ENCODE measurements at regions not wholly inside any gene's neighbourhood (a gene's known extent, or its start where the extent isn't known, plus 50 kb on each side); places are given as distances from the start of the nearest gene placed in this dataset.

DNA sequence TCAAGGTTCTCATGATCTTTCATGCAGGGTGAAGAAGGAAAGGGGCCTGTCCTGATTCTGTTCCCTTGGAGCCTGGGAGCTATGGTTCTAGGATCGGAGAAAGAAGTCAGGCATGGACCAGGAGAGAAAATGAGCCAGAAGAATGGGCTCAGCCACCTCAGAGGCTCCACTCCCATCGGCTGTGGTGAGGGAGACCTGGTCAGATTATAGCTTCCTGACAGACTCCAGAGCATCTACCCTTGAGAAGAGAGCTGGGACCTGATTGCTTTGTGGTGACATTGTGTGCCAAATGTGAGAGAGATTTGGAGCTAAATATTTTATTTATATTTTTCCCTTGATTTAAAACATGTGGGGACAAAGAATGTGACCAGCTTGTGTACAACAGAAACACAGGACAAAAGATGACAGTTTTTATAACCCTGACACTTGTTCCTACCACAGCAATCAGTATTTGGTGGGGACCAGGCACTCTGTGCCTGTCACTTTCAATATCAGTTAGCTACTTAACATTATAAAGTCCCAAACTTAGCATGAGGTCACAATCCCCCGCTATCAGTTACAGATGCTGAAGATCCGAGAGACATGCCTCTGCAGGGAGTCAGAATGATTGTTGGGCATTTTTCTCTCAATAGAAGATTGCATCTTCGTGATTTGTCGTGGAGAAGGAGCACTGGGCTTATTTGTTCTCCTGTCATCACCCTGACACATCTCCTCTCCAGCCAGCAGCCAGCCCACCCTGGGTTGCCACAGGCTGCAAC lies 228.3 kb upstream of the ADAMTS16 start:
- TF ChIP-seq, protein P1, sequence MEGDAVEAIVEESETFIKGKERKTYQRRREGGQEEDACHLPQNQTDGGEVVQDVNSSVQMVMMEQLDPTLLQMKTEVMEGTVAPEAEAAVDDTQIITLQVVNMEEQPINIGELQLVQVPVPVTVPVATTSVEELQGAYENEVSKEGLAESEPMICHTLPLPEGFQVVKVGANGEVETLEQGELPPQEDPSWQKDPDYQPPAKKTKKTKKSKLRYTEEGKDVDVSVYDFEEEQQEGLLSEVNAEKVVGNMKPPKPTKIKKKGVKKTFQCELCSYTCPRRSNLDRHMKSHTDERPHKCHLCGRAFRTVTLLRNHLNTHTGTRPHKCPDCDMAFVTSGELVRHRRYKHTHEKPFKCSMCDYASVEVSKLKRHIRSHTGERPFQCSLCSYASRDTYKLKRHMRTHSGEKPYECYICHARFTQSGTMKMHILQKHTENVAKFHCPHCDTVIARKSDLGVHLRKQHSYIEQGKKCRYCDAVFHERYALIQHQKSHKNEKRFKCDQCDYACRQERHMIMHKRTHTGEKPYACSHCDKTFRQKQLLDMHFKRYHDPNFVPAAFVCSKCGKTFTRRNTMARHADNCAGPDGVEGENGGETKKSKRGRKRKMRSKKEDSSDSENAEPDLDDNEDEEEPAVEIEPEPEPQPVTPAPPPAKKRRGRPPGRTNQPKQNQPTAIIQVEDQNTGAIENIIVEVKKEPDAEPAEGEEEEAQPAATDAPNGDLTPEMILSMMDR (IDR thresholded peaks at IDR 0.05): no peak
- no peak for TF ChIP-seq ZFX (IDR thresholded peaks at IDR 0.05; ENCODE audit: borderline replicate concordance)

All from 22Rv1 (cell line).